ENCODE measurements at regions not wholly inside any gene's neighbourhood (a gene's known extent, or its start where the extent isn't known, plus 50 kb on each side); places are given as distances from the start of the nearest gene placed in this dataset.

DNA sequence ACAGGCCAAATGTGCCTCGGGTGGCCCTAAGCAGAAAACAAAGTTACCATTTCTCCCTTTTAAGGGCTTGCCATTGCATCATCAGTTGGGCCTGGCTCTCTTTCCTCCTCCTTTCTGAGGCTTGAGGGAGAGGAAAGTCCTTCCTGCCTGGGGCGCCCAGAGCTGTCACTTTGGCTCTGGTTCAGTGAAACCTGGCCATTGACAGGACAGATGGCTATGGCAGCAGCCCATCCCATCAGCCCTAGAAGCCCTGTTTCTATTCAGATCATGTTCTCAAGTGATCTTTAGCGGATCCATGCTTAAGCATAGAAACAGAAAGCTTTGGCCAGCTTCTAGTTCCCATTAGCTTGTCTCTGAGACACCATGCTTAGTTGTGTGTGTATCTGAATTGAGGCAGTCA lies 293.4 kb downstream of the YTHDC2 start:
- 51 to 63% (median 58%) methylated on average over 3 of the region's 3 CpGs for WGBS, 3 donors
- peaks cover 2% of the 10 kb centered on the region for H3K4me1 ChIP-seq (ENCODE audit: insufficient read depth)
- no peaks in the 10 kb centered on the region for H3K27me3 ChIP-seq
- no peak overlapping the region for H3K4me3 ChIP-seq
- intact Hi-C loops (cut with DNase I): no loop called here
- no peaks in the 10 kb centered on the region for H3K36me3 ChIP-seq
- TF ChIP-seq CTCF (IDR thresholded peaks at IDR 0.05): no peak
- no peak for TF ChIP-seq POLR2A (IDR thresholded peaks at IDR 0.05)
- TF ChIP-seq EP300 (IDR thresholded peaks at IDR 0.05): no peak
- H3K9me3 ChIP-seq: no peaks in the 10 kb centered on the region
- peak overlapping the region in 1 of 2 donors; percentile 27 for H3K27ac ChIP-seq
- peak; percentile 14 to 41 (median 28) for DNase-seq

DNA sequence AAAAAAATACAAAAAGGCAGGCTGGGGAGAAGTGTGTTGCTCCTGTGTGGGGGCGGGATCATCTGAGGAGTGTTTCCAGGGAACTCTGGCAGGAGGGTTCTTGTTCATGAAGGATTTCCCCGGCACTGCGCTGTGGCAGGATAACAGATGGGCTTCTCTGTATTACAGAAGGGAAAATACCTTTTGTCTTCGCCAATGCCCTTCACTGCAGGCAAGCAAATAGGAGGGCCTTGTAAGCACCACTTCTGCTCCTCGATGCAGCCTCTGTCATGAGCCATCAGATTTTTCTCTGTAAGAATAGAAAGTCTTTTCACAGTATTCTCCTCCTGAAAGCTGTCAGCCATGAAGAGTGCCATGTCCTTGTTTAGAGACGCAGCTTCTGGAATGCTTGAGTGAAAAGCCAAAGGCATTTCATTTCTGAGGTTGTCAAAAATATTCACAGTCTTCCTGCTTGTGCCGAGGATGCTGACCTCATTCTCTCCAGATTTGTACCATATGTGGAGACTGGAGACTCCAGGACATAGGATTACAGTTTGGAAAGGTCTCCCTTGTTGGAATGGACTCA lies 294.0 kb downstream of the YTHDC2 start:
- intact Hi-C loops (cut with DNase I): no loop called here
- TF ChIP-seq EP300 (IDR thresholded peaks at IDR 0.05): no peak
- TF ChIP-seq CTCF (IDR thresholded peaks at IDR 0.05): no peak
- TF ChIP-seq POLR2A (IDR thresholded peaks at IDR 0.05): no peak
- peak; percentile 23 to 46 (median 28) for DNase-seq
- H3K9me3 ChIP-seq: no peaks in the 10 kb centered on the region
- H3K4me1 ChIP-seq (ENCODE audit: insufficient read depth): peaks cover 2% of the 10 kb centered on the region
- peak overlapping the region in 1 of 2 donors; percentile 27 for H3K27ac ChIP-seq
- 7 to 14% (median 13%) methylated on average over 7 of the region's 7 CpGs for WGBS, 3 donors
- H3K36me3 ChIP-seq: no peaks in the 10 kb centered on the region
- no peaks in the 10 kb centered on the region for H3K27me3 ChIP-seq
- H3K4me3 ChIP-seq: no peak overlapping the region

- no peak for TF ChIP-seq POLR2A (IDR thresholded peaks at IDR 0.05)
- no peak for TF ChIP-seq EP300 (IDR thresholded peaks at IDR 0.05)
- TF ChIP-seq CTCF (IDR thresholded peaks at IDR 0.05): no peak
- Histone ChIP-seq H3K27me3 (no peaks in the 10 kb centered on the region), H3K4me1 (ENCODE audit: insufficient read depth) (peaks cover 2% of the 10 kb centered on the region), H3K9me3 (no peaks in the 10 kb centered on the region), H3K4me3 (no peak overlapping the region), H3K27ac (no peak overlapping the region), H3K36me3 (no peaks in the 10 kb centered on the region)
- WGBS, 3 donors: 43 to 54% (median 48%) methylated on average over 1 of the region's 1 CpG
- intact Hi-C loops (cut with DNase I): no loop called here
- DNase-seq: no peak
Observed at GRCh38 chr5:113808956-113809355, 295.5 kb downstream of the YTHDC2 start.

GRCh38 chr5:113809626-113810025 lies 296.1 kb downstream of the YTHDC2 start:
- 56 to 82% (median 80%) methylated on average over 2 of the region's 2 CpGs for WGBS, 3 donors
- Histone ChIP-seq H3K27me3 (no peaks in the 10 kb centered on the region), H3K27ac (no peak overlapping the region), H3K4me3 (no peak overlapping the region), H3K4me1 (ENCODE audit: insufficient read depth) (peaks cover 2% of the 10 kb centered on the region), H3K9me3 (no peaks in the 10 kb centered on the region), H3K36me3 (no peaks in the 10 kb centered on the region)
- intact Hi-C loops (cut with DNase I): no loop called here
- TF ChIP-seq EP300 (IDR thresholded peaks at IDR 0.05) (no peak), CTCF (IDR thresholded peaks at IDR 0.05) (no peak), POLR2A (IDR thresholded peaks at IDR 0.05) (no peak)
- no peak for DNase-seq

All from ovary (tissue), 7 donors.